ENCODE measurements at regions not wholly inside any gene's neighbourhood (a gene's known extent, or its start where the extent isn't known, plus 50 kb on each side); places are given as distances from the start of the nearest gene placed in this dataset.

DNA sequence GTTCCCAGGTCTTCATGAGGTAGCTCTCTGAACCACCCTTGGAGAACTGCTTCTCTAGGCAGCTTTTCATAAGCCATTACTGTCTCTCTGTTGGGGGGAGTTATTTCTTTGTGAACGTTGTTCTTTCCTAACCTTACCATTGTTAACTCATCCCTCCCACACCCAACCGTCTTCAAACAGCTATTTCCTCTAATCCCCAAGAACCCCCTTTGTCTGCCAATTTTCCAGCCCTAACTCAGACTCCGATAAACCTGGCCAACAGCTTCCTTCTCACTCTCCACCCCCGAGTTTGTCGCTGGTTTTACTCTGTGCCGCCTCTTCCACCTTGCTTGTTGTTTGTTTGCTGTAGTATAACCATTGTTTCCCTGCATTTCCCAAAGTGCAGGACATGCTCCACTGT, 131.5 kb downstream of the CCDC34 start:
- Histone ChIP-seq H3K27me3 (no peaks in the 10 kb centered on the region), H3K4me1 (no peaks in the 10 kb centered on the region), H3K9me3 (no peaks in the 10 kb centered on the region), H3K36me3 (no peaks in the 10 kb centered on the region), H3K4me3 (no peak overlapping the region), H3K27ac (no peak overlapping the region)
- no peak for DNase-seq
- no peak for ATAC-seq
- intact Hi-C loops (cut with DNase I), result no loop called here
- FAIRE-seq, result no peak
- 53 to 55% methylated on average over 6 of the region's 6 CpGs for WGBS, 2 donors
- TF ChIP-seq, protein P1, sequence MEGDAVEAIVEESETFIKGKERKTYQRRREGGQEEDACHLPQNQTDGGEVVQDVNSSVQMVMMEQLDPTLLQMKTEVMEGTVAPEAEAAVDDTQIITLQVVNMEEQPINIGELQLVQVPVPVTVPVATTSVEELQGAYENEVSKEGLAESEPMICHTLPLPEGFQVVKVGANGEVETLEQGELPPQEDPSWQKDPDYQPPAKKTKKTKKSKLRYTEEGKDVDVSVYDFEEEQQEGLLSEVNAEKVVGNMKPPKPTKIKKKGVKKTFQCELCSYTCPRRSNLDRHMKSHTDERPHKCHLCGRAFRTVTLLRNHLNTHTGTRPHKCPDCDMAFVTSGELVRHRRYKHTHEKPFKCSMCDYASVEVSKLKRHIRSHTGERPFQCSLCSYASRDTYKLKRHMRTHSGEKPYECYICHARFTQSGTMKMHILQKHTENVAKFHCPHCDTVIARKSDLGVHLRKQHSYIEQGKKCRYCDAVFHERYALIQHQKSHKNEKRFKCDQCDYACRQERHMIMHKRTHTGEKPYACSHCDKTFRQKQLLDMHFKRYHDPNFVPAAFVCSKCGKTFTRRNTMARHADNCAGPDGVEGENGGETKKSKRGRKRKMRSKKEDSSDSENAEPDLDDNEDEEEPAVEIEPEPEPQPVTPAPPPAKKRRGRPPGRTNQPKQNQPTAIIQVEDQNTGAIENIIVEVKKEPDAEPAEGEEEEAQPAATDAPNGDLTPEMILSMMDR (IDR thresholded peaks at IDR 0.05), result no peak

DNA sequence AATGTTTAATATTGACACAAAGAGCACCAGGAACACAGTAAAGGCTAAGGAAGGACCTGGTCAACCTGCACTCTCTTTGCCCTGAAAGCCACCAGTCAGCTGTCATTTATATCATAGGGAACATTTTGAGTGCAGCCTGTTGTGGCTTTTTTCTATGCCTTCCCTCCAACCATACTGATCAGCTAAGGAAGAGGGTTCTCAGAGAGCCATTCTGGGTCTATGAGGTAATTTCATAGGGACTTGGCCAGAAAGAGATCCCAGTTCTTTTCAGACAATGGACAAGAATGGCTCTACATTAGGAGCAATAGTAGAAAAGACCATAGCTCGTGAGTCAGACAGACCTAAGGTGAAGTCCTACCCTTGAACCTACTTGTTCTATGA, 132.8 kb downstream of the CCDC34 start:
- H3K9me3 ChIP-seq, result no peaks in the 10 kb centered on the region
- H3K27me3 ChIP-seq, result no peaks in the 10 kb centered on the region
- intact Hi-C loops (cut with DNase I), result no loop called here
- TF ChIP-seq, protein P1 (IDR thresholded peaks at IDR 0.05), result no peak
- FAIRE-seq (no peak), ATAC-seq (no peak), DNase-seq (no peak)
- 96 to 98% methylated on average over 1 of the region's 1 CpG for WGBS, 2 donors
- no peaks in the 10 kb centered on the region for H3K36me3 ChIP-seq
- H3K27ac ChIP-seq, result no peak overlapping the region
- no peak overlapping the region for H3K4me3 ChIP-seq
- H3K4me1 ChIP-seq, result no peaks in the 10 kb centered on the region

- FAIRE-seq (no peak), ATAC-seq (no peak), DNase-seq (no peak)
- intact Hi-C loops (cut with DNase I), result no loop called here
- H3K4me1 ChIP-seq, result no peaks in the 10 kb centered on the region
- no peaks in the 10 kb centered on the region for H3K9me3 ChIP-seq
- no peaks in the 10 kb centered on the region for H3K27me3 ChIP-seq
- 74 to 90% methylated on average over 2 of the region's 2 CpGs for WGBS, 2 donors
- TF ChIP-seq, protein P1 (IDR thresholded peaks at IDR 0.05), result no peak
- no peak overlapping the region for H3K27ac ChIP-seq
- H3K36me3 ChIP-seq, result no peaks in the 10 kb centered on the region
- H3K4me3 ChIP-seq, result no peak overlapping the region
Measured at GRCh38 chr11:27229511-27230191, 133.4 kb downstream of the CCDC34 start.

- no peaks in the 10 kb centered on the region for H3K36me3 ChIP-seq
- ATAC-seq, result no peak
- H3K27me3 ChIP-seq, result no peaks in the 10 kb centered on the region
- TF ChIP-seq, protein P1 (IDR thresholded peaks at IDR 0.05), result no peak
- H3K27ac ChIP-seq, result no peak overlapping the region
- intact Hi-C loops (cut with DNase I), result no loop called here
- no peak for DNase-seq
- no peaks in the 10 kb centered on the region for H3K4me1 ChIP-seq
- 75 to 80% methylated on average over 2 of the region's 2 CpGs for WGBS, 2 donors
- no peaks in the 10 kb centered on the region for H3K9me3 ChIP-seq
- no peak for FAIRE-seq
- H3K4me3 ChIP-seq, result no peak overlapping the region
Measured at GRCh38 chr11:27228906-27229290, 134.1 kb downstream of the CCDC34 start.

DNA sequence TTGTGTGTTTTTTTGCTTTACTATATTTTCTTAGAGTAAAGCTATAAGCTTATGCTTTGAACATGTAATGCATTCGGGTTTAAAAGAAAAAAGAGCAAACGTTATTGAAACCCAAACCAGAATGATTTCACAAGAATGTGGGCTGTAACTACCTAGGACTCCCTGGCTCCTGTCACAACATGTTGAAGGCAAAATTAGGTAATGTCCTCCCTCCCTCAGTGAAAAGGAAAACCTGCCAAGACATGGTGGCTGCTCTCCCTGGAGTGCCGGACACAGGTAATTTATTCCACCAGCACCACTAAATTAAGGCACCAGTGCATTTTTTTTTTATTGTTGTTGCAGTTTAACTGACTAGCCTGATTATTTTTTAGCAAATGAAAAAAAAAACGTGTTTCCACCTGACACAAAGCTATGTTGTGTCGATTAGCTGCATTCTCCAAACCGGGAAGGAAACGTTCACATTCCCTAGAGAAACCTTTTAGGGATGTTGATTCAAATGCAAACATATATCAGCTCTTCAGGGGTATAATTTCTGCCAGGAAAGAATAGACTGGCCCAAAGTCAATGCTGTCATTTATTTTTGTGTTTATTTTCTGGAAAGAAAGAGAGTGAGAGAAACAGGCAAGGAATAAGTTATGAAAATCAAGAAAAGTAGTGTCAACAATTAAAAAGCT, 134.6 kb downstream of the CCDC34 start:
- intact Hi-C loops (cut with DNase I), result no loop called here
- Histone ChIP-seq H3K27me3 (no peaks in the 10 kb centered on the region), H3K4me3 (no peak overlapping the region), H3K27ac (peak overlapping the region in 2 of 4 donors; percentile 4 to 24), H3K4me1 (no peaks in the 10 kb centered on the region), H3K36me3 (no peaks in the 10 kb centered on the region), H3K9me3 (no peaks in the 10 kb centered on the region)
- TF ChIP-seq, protein P1 (IDR thresholded peaks at IDR 0.05), result no peak
- FAIRE-seq (no peak), DNase-seq (no peak), ATAC-seq (peak in 3 of 4 donors; percentile 27 to 48 (median 41))
- WGBS, 2 donors, result 56 to 57% methylated on average over 7 of the region's 7 CpGs

Data from pancreas (tissue), 10 donors.